ENCODE measurements at regions not wholly inside any gene's neighbourhood (a gene's known extent, or its start where the extent isn't known, plus 50 kb on each side); places are given as distances from the start of the nearest gene placed in this dataset.

GRCh38 chr12:127400221-127400620, 866.7 kb upstream of the TMEM132C start:
- Histone ChIP-seq H3K27ac (ENCODE audit: low read length in 2 of 2) (no peak overlapping the region), H3K9me3 (ENCODE audit: control extremely low read depth in 1 of 3, control insufficient read depth in 2 of 3, insufficient read depth in 1 of 3, low read length in 2 of 3) (no peaks in the 10 kb centered on the region), H2AFZ (ENCODE audit: insufficient read depth, low read depth, low read length, poor library complexity, severe bottlenecking) (no peak overlapping the region), H3K36me3 (replicated peaks in 1 of 2; ENCODE audit: control extremely low read depth in 1 of 2, control insufficient read depth in 1 of 2, extremely low read depth in 1 of 2, insufficient read depth in 2 of 2, low read length in 1 of 2) (no peaks in the 10 kb centered on the region), H3K9ac (ENCODE audit: low read length) (no peak overlapping the region), H3K4me2 (replicated peaks; ENCODE audit: low read depth, low read length, poor library complexity, severe bottlenecking) (no peak overlapping the region), H3K79me2 (ENCODE audit: control insufficient read depth, insufficient read depth, low read length) (no peaks in the 10 kb centered on the region), H3K27me3 (replicated peaks in 1 of 4; ENCODE audit: control extremely low read depth in 1 of 4, control insufficient read depth in 3 of 4, insufficient read depth in 4 of 4, low read length in 3 of 4) (no peaks in the 10 kb centered on the region), H4K20me1 (ENCODE audit: control insufficient read depth, insufficient read depth, low read length, poor library complexity, severe bottlenecking) (no peaks in the 10 kb centered on the region), H3K4me3 (ENCODE audit: control extremely low read depth in 1 of 5, extremely low read depth in 1 of 5, insufficient read depth in 1 of 5, low read depth in 2 of 5, low read length in 4 of 5) (no peak overlapping the region), H3K4me1 (ENCODE audit: control insufficient read depth in 2 of 2, insufficient read depth in 2 of 2, low read length in 2 of 2) (no peaks in the 10 kb centered on the region)
- ATAC-seq (ENCODE audit: low read depth) = no peak
- Mint-ChIP-seq H3K27me3 (no peaks in the 10 kb centered on the region), H3K4me1 (no peaks in the 10 kb centered on the region), H3K9me3 (ENCODE audit: insufficient read depth) (peaks cover 2% of the 10 kb centered on the region), H3K4me3 (no peak overlapping the region), H3K27ac (no peak overlapping the region)
- DNase-seq = no peak
- WGBS (ENCODE audit: insufficient coverage) = 50% methylated on average over 1 of the region's 5 CpGs
- CTCF ChIA-PET = no interaction called here
- intact Hi-C loops (cut with micrococcal nuclease) = no loop called here
- no peak for TF ChIP-seq EZH2 (IDR thresholded peaks at IDR 0.05; ENCODE audit: borderline replicate concordance, insufficient read depth, low read depth, low read length, poor library complexity, severe bottlenecking)
- TF ChIP-seq, protein P1, sequence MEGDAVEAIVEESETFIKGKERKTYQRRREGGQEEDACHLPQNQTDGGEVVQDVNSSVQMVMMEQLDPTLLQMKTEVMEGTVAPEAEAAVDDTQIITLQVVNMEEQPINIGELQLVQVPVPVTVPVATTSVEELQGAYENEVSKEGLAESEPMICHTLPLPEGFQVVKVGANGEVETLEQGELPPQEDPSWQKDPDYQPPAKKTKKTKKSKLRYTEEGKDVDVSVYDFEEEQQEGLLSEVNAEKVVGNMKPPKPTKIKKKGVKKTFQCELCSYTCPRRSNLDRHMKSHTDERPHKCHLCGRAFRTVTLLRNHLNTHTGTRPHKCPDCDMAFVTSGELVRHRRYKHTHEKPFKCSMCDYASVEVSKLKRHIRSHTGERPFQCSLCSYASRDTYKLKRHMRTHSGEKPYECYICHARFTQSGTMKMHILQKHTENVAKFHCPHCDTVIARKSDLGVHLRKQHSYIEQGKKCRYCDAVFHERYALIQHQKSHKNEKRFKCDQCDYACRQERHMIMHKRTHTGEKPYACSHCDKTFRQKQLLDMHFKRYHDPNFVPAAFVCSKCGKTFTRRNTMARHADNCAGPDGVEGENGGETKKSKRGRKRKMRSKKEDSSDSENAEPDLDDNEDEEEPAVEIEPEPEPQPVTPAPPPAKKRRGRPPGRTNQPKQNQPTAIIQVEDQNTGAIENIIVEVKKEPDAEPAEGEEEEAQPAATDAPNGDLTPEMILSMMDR (IDR thresholded peaks at IDR 0.05) = no peak
- POLR2A ChIA-PET = no interaction called here

DNA sequence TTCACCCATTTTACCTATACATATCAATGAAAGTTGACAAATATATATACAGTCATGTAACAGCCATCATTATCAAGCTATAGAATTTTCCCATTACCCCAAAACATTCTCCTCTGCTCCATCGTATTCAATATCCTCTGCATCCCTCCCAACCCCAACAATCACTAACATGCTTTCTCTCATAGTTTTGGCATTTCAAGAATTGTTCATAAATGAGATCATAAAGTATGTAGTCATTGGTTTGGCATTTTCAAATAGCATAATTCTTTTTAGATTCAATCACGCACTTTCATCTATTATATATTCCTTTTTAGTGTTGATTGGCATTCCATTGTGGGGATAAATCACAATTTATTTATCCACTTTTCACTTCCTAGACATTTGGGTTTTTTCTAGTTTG, 866.0 kb upstream of the TMEM132C start:
- Mint-ChIP-seq H3K4me1 (no peaks in the 10 kb centered on the region), H3K4me3 (no peak overlapping the region), H3K27ac (no peak overlapping the region), H3K9me3 (ENCODE audit: insufficient read depth) (peaks cover 4% of the 10 kb centered on the region), H3K27me3 (no peaks in the 10 kb centered on the region)
- H3K9me3 ChIP-seq (ENCODE audit: control extremely low read depth in 1 of 3, control insufficient read depth in 2 of 3, insufficient read depth in 1 of 3, low read length in 2 of 3) = no peaks in the 10 kb centered on the region
- ATAC-seq (ENCODE audit: low read depth) (no peak), DNase-seq (no peak)
- H3K36me3 ChIP-seq (replicated peaks in 1 of 2; ENCODE audit: control extremely low read depth in 1 of 2, control insufficient read depth in 1 of 2, extremely low read depth in 1 of 2, insufficient read depth in 2 of 2, low read length in 1 of 2) = no peaks in the 10 kb centered on the region
- H2AFZ ChIP-seq (ENCODE audit: insufficient read depth, low read depth, low read length, poor library complexity, severe bottlenecking) = no peak overlapping the region
- no peak overlapping the region for H3K4me3 ChIP-seq (ENCODE audit: control extremely low read depth in 1 of 5, extremely low read depth in 1 of 5, insufficient read depth in 1 of 5, low read depth in 2 of 5, low read length in 4 of 5)
- no peaks in the 10 kb centered on the region for H3K4me1 ChIP-seq (ENCODE audit: control insufficient read depth in 2 of 2, insufficient read depth in 2 of 2, low read length in 2 of 2)
- no peaks in the 10 kb centered on the region for H3K27me3 ChIP-seq (replicated peaks in 1 of 4; ENCODE audit: control extremely low read depth in 1 of 4, control insufficient read depth in 3 of 4, insufficient read depth in 4 of 4, low read length in 3 of 4)
- no peaks in the 10 kb centered on the region for H4K20me1 ChIP-seq (ENCODE audit: control insufficient read depth, insufficient read depth, low read length, poor library complexity, severe bottlenecking)
- intact Hi-C loops (cut with micrococcal nuclease) = no loop called here
- H3K9ac ChIP-seq (ENCODE audit: low read length) = no peak overlapping the region
- H3K4me2 ChIP-seq (replicated peaks; ENCODE audit: low read depth, low read length, poor library complexity, severe bottlenecking) = no peak overlapping the region
- no peak for TF ChIP-seq EZH2 (IDR thresholded peaks at IDR 0.05; ENCODE audit: borderline replicate concordance, insufficient read depth, low read depth, low read length, poor library complexity, severe bottlenecking)
- TF ChIP-seq, protein P1 (IDR thresholded peaks at IDR 0.05) = no peak
- ChIA-PET CTCF (no interaction called here), POLR2A (no interaction called here)
- WGBS (ENCODE audit: insufficient coverage) = no CpG with 5 or more reads among the region's 2 CpGs
- no peaks in the 10 kb centered on the region for H3K79me2 ChIP-seq (ENCODE audit: control insufficient read depth, insufficient read depth, low read length)
- H3K27ac ChIP-seq (ENCODE audit: low read length in 2 of 2) = no peak overlapping the region

All from B cell (primary cell).